Lower leg skin (tissue), 3 donors: ENCODE measurements at regions not wholly inside any gene's neighbourhood (a gene's known extent, or its start where the extent isn't known, plus 50 kb on each side); places are given as distances from the start of the nearest gene placed in this dataset.

Experiments used
- CTCF ChIP-seq, 3 donors: fragments of 450-650 bp; IDR thresholded peaks; one replicate each; pipeline ENCODE4 v1.5.1; 2016; ENCODE audit warnings: antibody characterized with exemption in 3 of 3, mild to moderate bottlenecking in 3 of 3, moderate library complexity in 2 of 3
- POLR2A ChIP-seq, 2 donors: fragments of 450-650 bp; IDR thresholded peaks; one replicate each; pipeline ENCODE4 v1.6.1; 2016 to 2017; ENCODE audit warnings: antibody characterized with exemption in 2 of 2, mild to moderate bottlenecking in 1 of 2, moderate library complexity in 1 of 2

- TF ChIP-seq CTCF (IDR thresholded peaks at IDR 0.05): no peak
- no peak for TF ChIP-seq POLR2A (IDR thresholded peaks at IDR 0.05)
Observed at GRCh38 chr13:58151452-58151851, 519.9 kb downstream of the PCDH17 start.
